Natural killer cell treated with Interleukin-12 subunit alpha and Interleukin-12 subunit beta and Interleukin-15 and Interleukin-18, amount 100 ng/mL, for 72 hours (primary cell): ENCODE measurements at regions not wholly inside any gene's neighbourhood (a gene's known extent, or its start where the extent isn't known, plus 50 kb on each side); places are given as distances from the start of the nearest gene placed in this dataset.
"Not testable (repeated sequence)": the region's sequence is repeated elsewhere in the genome, so short reads cannot be mapped to it uniquely, and the experiment has no call there.

Source experiments
- ATAC-seq, 2 donors: fragments of 150-1000 bp; cut with Tn5 transposase in 1 of 2; sonication (Bioruptor Pico), chemical (Tn5 transposase) in 1 of 2; 2 replicates each; pipeline ENCODE4 v1.10.0; 2021
- DNase-seq: peaks from one replicate; pipeline ENCODE4 v3.0.0; 2022; ENCODE audit warnings: low spot score
- H3K27ac Mint-ChIP-seq, 2 donors: 1 replicate in 1 of 2; 2 replicates in 1 of 2; pipeline ENCODE4 v1.8.0; 2022; ENCODE audit warnings: mixed read lengths in 2 of 2, mild to moderate bottlenecking in 1 of 2, moderate library complexity in 1 of 2
- H3K27me3 Mint-ChIP-seq, 2 donors: 1 replicate in 1 of 2; 2 replicates in 1 of 2; pipeline ENCODE4 v1.8.0; 2022; ENCODE audit warnings: mixed read lengths in 2 of 2
- H3K36me3 Mint-ChIP-seq: one replicate; pipeline ENCODE4 v1.8.0; 2022; ENCODE audit warnings: mixed read lengths
- H3K4me1 Mint-ChIP-seq, 2 donors: 1 replicate in 1 of 2; 2 replicates in 1 of 2; pipeline ENCODE4 v1.8.0; 2022; ENCODE audit warnings: low read depth in 2 of 2, mixed read lengths in 2 of 2, mild to moderate bottlenecking in 1 of 2
- H3K4me3 Mint-ChIP-seq: one replicate; pipeline ENCODE4 v1.8.0; 2022; ENCODE audit warnings: mixed read lengths
- H3K9me3 Mint-ChIP-seq: 2 replicates; pipeline ENCODE4 v1.8.0; 2022; ENCODE audit warnings: mixed read lengths

DNA sequence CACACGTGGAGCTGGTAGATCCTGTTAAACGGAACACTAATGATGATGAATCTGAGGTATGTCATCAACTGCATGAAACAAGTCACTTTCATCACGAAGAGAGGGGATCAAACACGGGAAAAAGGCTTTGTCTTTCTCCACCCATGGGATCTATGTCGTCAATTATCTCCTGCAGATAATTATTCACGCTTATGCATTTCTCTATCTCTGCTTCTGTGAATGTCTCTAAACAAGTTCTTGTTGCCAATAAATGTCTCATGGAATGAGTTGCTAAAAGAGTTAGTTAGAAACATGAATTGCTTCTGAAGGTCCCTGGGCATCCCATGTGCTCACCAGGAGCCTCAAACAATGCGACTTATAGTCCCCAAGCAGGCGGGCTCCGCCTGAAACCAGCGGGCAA is 1228.2 kb upstream of the TMEM132C start:
- Mint-ChIP-seq H3K27me3 (peaks cover 0 to 8% of the 10 kb centered on the region in 2 donors), H3K9me3 (peaks cover 6% of the 10 kb centered on the region), H3K36me3 (no peaks in the 10 kb centered on the region), H3K4me3 (no peak overlapping the region), H3K27ac (no peak overlapping the region), H3K4me1 (no peaks in the 10 kb centered on the region)
- no peak for DNase-seq
- ATAC-seq = no peak

DNA sequence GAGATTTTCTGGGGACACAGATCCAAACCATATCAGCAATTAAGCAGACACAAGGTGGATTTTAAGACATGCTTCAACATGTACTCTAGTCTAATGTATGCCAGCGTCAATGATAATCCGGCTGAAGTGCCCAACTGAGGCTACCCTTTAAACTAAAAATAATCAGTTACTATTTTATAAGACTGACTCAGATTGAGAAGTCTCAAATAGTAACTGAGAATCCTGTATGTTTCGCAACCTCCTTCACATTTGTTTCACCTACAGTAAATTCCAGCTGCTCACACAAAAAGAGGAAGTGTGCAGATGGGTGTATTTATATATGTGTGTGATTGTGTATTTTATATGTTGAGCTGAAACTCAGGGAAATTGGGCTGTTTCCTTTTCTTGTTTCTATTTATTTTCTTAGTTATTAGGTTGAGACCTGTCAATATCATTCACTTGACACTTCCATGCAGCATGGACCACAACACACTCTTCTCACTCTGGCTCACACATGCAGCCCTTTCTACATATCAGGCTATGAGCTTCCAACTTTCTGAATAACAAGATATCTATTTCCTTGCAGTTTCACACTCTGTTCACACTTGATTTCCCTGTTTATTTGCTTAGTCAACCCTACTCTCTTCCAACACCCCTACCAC is 1224.9 kb upstream of the TMEM132C start:
- no peaks in the 10 kb centered on the region for H3K27me3 Mint-ChIP-seq
- H3K4me3 Mint-ChIP-seq = no peak overlapping the region
- H3K9me3 Mint-ChIP-seq = peaks cover 4% of the 10 kb centered on the region
- DNase-seq (no peak), ATAC-seq (no peak)
- no peak overlapping the region for H3K27ac Mint-ChIP-seq
- H3K4me1 Mint-ChIP-seq = no peaks in the 10 kb centered on the region
- no peaks in the 10 kb centered on the region for H3K36me3 Mint-ChIP-seq

DNA sequence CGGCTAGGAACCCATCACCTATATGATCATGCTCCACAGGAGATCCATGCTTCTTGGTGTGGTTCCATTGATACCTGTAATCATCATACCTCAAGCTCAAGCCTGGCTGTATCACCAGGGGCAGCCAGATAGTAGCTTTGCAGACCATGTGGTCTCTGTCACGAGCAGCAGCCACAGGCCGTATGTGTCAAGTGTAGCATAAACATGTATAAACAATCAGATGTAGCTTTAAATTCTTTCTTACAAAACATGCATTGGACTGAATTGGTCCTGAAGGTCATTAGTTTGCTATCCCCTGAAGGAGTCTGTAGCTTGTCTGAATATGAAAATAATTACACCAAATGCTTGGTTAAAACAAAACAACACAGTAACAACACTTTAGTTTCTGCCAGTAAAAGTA is 1223.2 kb upstream of the TMEM132C start:
- no peak overlapping the region for H3K4me3 Mint-ChIP-seq
- H3K9me3 Mint-ChIP-seq = peaks cover 8% of the 10 kb centered on the region
- ATAC-seq (no peak), DNase-seq (no peak)
- H3K27me3 Mint-ChIP-seq = no peaks in the 10 kb centered on the region
- no peaks in the 10 kb centered on the region for H3K36me3 Mint-ChIP-seq
- no peak overlapping the region for H3K27ac Mint-ChIP-seq
- H3K4me1 Mint-ChIP-seq = no peaks in the 10 kb centered on the region

DNA sequence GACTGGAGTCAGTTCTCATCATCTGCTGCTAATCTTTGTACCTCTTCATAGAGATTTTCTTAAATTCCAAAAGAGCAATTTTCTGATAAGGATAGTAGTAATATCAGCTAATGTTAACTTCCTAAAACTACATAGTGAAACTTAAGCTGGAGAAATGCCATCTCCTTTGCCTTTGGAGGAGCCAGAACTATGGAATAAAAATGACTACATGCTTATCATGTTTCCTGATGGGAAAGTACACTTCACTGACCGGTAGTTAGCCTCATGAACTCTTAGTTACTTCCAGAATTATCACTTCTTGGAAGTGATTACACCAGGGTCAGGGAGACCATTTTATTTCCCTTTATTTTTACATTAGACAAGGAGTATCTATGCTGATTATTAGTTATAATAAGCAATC is 1222.1 kb upstream of the TMEM132C start:
- ATAC-seq (no peak), DNase-seq (no peak)
- no peak overlapping the region for H3K27ac Mint-ChIP-seq
- no peak overlapping the region for H3K4me3 Mint-ChIP-seq
- H3K27me3 Mint-ChIP-seq = no peaks in the 10 kb centered on the region
- H3K36me3 Mint-ChIP-seq = no peaks in the 10 kb centered on the region
- peaks cover 5% of the 10 kb centered on the region for H3K9me3 Mint-ChIP-seq
- no peaks in the 10 kb centered on the region for H3K4me1 Mint-ChIP-seq

DNA sequence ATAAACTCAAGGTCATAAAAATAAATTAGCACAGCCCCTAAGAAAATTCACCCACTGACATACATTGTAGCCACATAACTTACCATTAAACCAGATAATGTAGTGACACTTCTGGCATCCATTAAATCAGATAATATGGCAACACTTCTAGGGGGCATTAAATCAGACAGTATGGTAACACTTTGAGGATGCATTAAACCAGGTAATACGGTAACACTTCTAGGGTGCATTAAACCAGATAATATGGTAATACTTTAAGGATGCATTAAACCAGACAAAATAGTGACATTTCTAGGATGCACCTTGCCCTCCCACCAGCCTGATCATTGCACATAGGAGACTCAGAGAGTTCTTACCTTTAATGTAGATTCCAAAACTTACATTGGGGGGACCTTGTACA is 1220.5 kb upstream of the TMEM132C start:
- peaks cover 3% of the 10 kb centered on the region for H3K9me3 Mint-ChIP-seq
- no peaks in the 10 kb centered on the region for H3K36me3 Mint-ChIP-seq
- no peak for DNase-seq
- no peak overlapping the region for H3K4me3 Mint-ChIP-seq
- no peak for ATAC-seq
- H3K27me3 Mint-ChIP-seq = no peaks in the 10 kb centered on the region
- H3K27ac Mint-ChIP-seq = no peak overlapping the region
- no peaks in the 10 kb centered on the region for H3K4me1 Mint-ChIP-seq

GRCh38 chr12:127048057-127048456 is 1218.9 kb upstream of the TMEM132C start:
- no peak for ATAC-seq
- no peak overlapping the region for H3K4me3 Mint-ChIP-seq
- peaks cover 3% of the 10 kb centered on the region for H3K9me3 Mint-ChIP-seq
- no peak overlapping the region for H3K27ac Mint-ChIP-seq
- no peak for DNase-seq
- H3K4me1 Mint-ChIP-seq = no peaks in the 10 kb centered on the region
- no peaks in the 10 kb centered on the region for H3K27me3 Mint-ChIP-seq
- H3K36me3 Mint-ChIP-seq = no peaks in the 10 kb centered on the region

DNA sequence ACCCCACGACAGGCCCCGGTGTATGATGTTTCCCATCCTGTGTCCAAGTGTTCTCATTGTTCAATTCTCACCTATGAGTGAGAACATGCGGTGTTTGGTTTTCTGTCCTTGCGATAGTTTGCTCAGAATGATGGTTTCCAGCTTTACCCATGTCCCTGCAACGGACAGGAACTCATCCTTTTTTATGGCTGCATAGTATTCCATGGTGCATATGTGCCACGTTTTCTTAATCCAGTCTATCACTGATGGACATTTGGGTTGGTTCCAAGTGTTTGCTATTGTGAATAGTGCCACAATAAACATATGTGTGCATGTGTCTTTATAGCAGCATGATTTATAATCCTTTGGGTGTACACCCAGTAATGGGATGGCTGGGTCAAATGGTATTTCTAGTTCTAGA is 1218.4 kb upstream of the TMEM132C start:
- not testable (repeated sequence) for ATAC-seq, H3K4me3 Mint-ChIP-seq, H3K4me1 Mint-ChIP-seq, H3K27me3 Mint-ChIP-seq, DNase-seq, H3K9me3 Mint-ChIP-seq, H3K27ac Mint-ChIP-seq, H3K36me3 Mint-ChIP-seq

DNA sequence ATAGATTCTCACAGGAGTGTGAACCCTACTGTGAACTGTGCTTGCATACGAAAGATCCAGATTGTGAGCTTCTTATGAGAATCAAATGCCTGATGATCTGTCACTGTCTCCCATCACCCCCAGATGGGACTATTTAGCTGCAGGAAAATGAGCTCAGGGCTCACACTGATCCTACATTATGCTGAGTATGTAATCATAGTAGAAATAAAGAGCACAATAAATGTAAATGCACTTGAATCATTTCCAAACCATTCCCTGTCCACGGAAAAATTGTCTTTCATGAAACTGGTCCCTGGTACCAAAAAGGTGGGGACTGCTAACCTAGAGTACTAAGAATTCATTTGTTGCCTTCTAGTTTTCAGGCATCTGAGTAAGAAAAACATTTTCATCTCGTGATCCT is 1215.8 kb upstream of the TMEM132C start:
- Mint-ChIP-seq H3K36me3 (no peaks in the 10 kb centered on the region), H3K4me1 (no peaks in the 10 kb centered on the region), H3K27me3 (no peaks in the 10 kb centered on the region), H3K4me3 (no peak overlapping the region), H3K9me3 (peaks cover 3% of the 10 kb centered on the region), H3K27ac (no peak overlapping the region)
- DNase-seq (no peak), ATAC-seq (no peak)

DNA sequence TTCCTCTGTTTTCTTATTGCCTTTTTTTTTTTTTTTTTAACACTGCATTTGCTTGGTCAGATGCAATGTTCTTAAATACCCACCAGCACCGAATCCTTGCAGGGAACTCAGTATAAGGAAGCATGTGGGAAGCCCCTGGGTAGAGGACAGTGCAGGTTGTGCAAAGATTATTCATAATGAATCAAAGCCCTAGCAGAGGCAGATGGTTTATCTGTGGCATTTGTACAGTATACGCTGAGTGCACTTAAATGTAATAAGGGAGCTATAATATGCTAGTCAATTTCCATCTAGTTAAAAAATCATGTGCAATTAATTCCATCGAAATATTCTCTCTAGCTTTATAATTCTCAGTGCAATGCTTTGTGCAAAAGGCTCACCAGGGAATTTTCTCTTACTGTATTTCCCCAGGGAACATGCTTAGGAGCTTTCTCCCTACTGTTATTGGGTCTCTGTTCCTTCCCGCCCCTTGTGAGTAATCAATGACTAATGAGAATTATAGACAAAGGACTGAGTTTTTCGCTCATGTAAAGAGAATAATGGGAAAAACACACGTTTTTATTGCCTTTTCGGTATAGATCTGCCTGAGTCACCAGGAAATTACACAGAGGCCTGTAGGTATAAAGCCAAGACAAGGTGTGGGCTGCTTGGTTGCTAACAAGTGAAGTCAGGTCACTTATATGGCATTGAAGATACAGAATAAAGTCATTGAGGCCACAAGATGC is 1214.3 kb upstream of the TMEM132C start:
- Mint-ChIP-seq H3K4me3 (no peak overlapping the region), H3K27ac (no peak overlapping the region), H3K4me1 (no peaks in the 10 kb centered on the region), H3K36me3 (no peaks in the 10 kb centered on the region), H3K27me3 (no peaks in the 10 kb centered on the region), H3K9me3 (peaks cover 3% of the 10 kb centered on the region)
- ATAC-seq = no peak
- DNase-seq = no peak

DNA sequence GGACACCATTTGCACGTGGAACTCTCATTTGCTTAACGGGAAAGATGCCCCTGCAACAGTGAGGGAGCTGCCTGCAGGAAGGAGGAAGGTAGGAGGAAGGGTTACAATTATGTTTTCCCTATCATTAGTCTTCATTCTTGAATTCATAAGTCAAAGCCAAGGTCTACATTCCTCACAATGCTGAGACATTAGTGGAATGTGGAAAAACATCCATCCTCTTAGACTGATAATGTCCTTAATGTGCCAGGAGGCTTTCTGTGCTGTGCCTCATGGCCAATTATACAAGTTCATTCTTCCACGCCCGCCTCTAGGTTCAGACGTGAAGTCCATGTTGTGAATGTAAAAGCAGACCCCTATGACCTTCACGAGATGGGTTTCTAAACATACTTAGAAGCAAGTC is 1212.4 kb upstream of the TMEM132C start:
- ATAC-seq = no peak
- Mint-ChIP-seq H3K4me3 (no peak overlapping the region), H3K9me3 (no peaks in the 10 kb centered on the region), H3K27ac (no peak overlapping the region), H3K4me1 (no peaks in the 10 kb centered on the region), H3K27me3 (no peaks in the 10 kb centered on the region), H3K36me3 (no peaks in the 10 kb centered on the region)
- DNase-seq = no peak

- Mint-ChIP-seq H3K9me3 (no peaks in the 10 kb centered on the region), H3K27me3 (peaks cover 0 to 8% of the 10 kb centered on the region in 2 donors), H3K4me3 (no peak overlapping the region), H3K4me1 (no peaks in the 10 kb centered on the region), H3K27ac (no peak overlapping the region), H3K36me3 (no peaks in the 10 kb centered on the region)
- no peak for ATAC-seq
- DNase-seq = no peak
These were observed 1206.6 kb upstream of the TMEM132C start for GRCh38 chr12:127060310-127060847.

DNA sequence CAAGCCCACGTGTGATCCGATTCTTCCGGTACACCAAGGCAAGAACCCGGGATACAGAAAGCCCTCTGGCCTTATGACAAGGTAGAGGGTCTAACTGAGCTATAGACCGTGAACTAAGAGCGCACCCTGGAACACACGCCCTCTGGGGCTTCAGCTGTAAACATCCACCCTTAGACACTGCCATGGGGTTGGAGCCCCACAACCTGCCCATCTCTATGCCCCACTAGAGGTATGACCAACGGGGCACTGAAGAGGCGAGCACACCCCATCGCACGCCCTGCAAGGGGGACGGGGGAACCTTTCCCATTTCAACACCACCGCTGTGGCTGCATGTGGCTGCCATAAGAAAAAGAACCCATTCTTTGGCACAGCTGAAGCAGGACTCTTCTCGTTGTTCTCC is 1206.0 kb upstream of the TMEM132C start:
- no peaks in the 10 kb centered on the region for H3K4me1 Mint-ChIP-seq
- DNase-seq (no peak), ATAC-seq (no peak)
- no peaks in the 10 kb centered on the region for H3K9me3 Mint-ChIP-seq
- no peak overlapping the region for H3K27ac Mint-ChIP-seq
- H3K36me3 Mint-ChIP-seq = no peaks in the 10 kb centered on the region
- peaks cover 0 to 8% of the 10 kb centered on the region in 2 donors for H3K27me3 Mint-ChIP-seq
- H3K4me3 Mint-ChIP-seq = no peak overlapping the region

DNA sequence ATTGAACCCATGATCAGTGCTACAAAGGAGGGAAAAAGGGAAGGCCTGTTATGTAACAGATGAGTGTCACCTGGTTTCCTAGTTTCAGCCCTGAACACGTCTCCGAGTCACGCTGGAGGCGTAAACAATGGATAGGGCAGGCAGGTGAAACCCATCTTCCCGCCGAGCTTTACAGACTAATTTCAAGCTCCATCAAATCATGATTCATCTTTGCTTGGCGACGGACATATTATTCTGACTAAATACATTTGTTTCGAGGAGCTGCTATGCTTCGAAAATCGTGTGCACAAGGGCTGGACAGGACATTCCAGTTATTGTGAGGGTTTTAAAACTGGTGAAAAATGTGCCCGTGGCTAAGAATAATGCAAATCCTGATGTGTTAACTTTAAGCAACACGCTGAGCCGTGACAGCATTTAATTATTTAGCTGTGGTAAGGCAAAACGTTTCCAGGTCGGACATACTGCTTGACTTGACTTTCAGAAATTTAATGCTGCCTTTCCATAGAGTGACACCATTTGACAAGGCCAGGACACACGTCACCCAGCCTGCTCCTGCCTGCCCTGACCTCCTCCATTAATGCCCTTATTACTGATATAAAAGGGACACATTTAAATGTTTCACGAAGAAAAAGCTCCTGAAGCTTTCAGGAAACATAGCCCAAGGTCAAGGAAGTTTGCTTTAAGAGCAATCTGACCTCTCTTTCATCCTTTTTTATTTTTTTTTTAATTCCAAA is 1203.5 kb upstream of the TMEM132C start:
- Mint-ChIP-seq H3K27me3 (peaks cover 0 to 8% of the 10 kb centered on the region in 2 donors), H3K9me3 (no peaks in the 10 kb centered on the region), H3K4me3 (no peak overlapping the region), H3K36me3 (no peaks in the 10 kb centered on the region), H3K4me1 (no peaks in the 10 kb centered on the region), H3K27ac (no peak overlapping the region)
- no peak for ATAC-seq
- DNase-seq = no peak

- no peaks in the 10 kb centered on the region for H3K4me1 Mint-ChIP-seq
- H3K4me3 Mint-ChIP-seq = no peak overlapping the region
- no peak for DNase-seq
- no peak overlapping the region for H3K27ac Mint-ChIP-seq
- peaks cover 0 to 8% of the 10 kb centered on the region in 2 donors for H3K27me3 Mint-ChIP-seq
- H3K36me3 Mint-ChIP-seq = no peaks in the 10 kb centered on the region
- ATAC-seq = no peak
- H3K9me3 Mint-ChIP-seq = no peaks in the 10 kb centered on the region
These were observed 1202.8 kb upstream of the TMEM132C start for GRCh38 chr12:127064207-127064606.
